Adrenal gland (tissue), 5 donors: ENCODE measurements at regions not wholly inside any gene's neighbourhood (a gene's known extent, or its start where the extent isn't known, plus 50 kb on each side); places are given as distances from the start of the nearest gene placed in this dataset.

Experiments used
- POLR2A ChIP-seq, 2 donors: fragments of 450-650 bp; IDR thresholded peaks; one replicate each; pipeline ENCODE4 v1.6.1; 2017; ENCODE audit warnings: antibody characterized with exemption in 2 of 2, mild to moderate bottlenecking in 2 of 2, moderate library complexity in 1 of 2
- TF ChIP-seq, protein P1 (sequence below), 6 experiments: fragments of 450-650 bp in 4 of 6; fragments of 200-600 bp in 2 of 6; sonication (generic) in 1 of 6; IDR thresholded peaks; 1 replicate in 5 of 6; 2 replicates in 1 of 6; pipeline versions ENCODE4 v1.5.1 to v1.8.0; 2016 to 2021; ENCODE audit warnings: antibody characterized with exemption in 6 of 6, mild to moderate bottlenecking in 2 of 6, moderate library complexity in 1 of 6
- donor health status: DM: no; HTN: no; CAD: no.

DNA sequence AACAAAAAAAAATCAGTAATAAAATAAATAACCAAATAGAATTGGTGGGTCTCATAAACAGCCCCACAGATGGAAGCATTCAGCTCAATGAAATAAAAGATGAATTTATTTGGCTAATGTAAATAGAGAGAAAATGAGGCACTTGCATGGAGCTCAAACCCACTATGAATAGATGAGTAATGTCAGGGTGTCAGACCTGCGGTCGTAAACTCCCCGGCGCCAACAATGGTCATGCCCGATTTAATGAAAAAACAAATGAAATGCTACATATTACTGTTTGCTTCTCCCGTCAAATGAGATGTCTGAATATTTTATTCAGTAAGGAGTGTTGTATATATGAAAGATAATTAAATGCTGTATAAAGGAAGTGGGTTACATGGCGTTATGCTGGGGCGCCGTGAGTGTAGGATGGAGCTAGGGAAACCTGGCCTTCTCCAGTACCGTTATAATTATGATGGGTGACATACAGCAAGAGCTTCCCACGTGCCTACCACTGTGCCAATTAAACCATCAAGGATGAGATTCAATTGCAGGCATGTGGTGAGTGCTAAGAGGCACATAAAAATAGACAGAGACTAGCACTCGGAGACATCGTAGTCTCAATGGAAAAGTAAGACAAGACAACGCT lies 648.1 kb downstream of the BCL11B start:
- TF ChIP-seq, protein P1, sequence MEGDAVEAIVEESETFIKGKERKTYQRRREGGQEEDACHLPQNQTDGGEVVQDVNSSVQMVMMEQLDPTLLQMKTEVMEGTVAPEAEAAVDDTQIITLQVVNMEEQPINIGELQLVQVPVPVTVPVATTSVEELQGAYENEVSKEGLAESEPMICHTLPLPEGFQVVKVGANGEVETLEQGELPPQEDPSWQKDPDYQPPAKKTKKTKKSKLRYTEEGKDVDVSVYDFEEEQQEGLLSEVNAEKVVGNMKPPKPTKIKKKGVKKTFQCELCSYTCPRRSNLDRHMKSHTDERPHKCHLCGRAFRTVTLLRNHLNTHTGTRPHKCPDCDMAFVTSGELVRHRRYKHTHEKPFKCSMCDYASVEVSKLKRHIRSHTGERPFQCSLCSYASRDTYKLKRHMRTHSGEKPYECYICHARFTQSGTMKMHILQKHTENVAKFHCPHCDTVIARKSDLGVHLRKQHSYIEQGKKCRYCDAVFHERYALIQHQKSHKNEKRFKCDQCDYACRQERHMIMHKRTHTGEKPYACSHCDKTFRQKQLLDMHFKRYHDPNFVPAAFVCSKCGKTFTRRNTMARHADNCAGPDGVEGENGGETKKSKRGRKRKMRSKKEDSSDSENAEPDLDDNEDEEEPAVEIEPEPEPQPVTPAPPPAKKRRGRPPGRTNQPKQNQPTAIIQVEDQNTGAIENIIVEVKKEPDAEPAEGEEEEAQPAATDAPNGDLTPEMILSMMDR (IDR thresholded peaks at IDR 0.05) = no peak
- no peak for TF ChIP-seq POLR2A (IDR thresholded peaks at IDR 0.05)
